D341Med (cell line): ENCODE measurements at regions not wholly inside any gene's neighbourhood (a gene's known extent, or its start where the extent isn't known, plus 50 kb on each side); places are given as distances from the start of the nearest gene placed in this dataset.
"Not testable (repeated sequence)": the region's sequence is repeated elsewhere in the genome, so short reads cannot be mapped to it uniquely, and the experiment has no call there.

ENCODE experiments used
- DNase-seq: peaks from one replicate; pipeline ENCODE4 v3.0.0; 2012; ENCODE audit warnings: low spot score

DNA sequence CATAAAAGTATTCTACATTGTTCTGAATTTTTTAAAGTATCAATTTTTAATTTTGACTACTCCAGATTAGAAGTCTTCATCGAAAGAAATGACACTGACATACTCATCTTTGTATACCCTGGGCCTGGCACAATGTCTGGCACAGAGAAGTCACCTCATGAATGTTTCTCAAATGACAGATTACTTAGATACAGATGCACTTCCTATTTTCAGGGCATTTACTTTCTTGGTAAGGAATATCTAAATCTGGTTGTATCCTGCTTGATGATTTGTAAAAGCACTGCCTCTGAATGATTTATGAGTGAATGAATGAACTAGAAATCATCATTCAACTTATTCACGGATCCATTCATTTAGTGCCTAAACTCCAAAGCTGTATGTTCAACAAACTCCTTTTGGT lies 1784.7 kb downstream of the LRRC4C start:
- DNase-seq: no peak

GRCh38 chr11:39674024-39674423 lies 1785.4 kb downstream of the LRRC4C start:
- no peak for DNase-seq

- DNase-seq: no peak
These were observed 1790.8 kb downstream of the LRRC4C start for GRCh38 chr11:39668640-39669039.

DNA sequence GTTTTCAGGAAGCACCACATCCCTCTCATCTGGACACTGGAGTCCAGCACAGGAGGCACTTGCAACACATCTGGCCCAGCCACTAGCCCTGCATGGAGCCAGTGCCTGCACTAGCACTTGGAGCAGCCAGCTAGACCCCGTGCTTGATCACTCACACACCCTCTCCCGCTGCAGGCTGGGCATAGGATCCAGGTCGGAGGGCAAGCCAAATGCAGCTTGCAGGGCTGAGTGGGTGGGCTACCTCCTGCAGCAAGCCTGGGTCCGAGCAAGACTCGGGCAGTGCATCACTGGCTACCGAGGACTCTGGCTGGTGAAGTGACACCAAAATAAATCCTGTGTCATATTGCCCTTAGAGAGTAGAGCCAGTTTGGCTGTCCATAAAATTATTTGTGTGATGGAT lies 1795.4 kb downstream of the LRRC4C start:
- no peak for DNase-seq

GRCh38 chr11:39661890-39662289 lies 1797.6 kb downstream of the LRRC4C start:
- DNase-seq: no peak

GRCh38 chr11:39651857-39652461 lies 1807.5 kb downstream of the LRRC4C start:
- DNase-seq: no peak

DNA sequence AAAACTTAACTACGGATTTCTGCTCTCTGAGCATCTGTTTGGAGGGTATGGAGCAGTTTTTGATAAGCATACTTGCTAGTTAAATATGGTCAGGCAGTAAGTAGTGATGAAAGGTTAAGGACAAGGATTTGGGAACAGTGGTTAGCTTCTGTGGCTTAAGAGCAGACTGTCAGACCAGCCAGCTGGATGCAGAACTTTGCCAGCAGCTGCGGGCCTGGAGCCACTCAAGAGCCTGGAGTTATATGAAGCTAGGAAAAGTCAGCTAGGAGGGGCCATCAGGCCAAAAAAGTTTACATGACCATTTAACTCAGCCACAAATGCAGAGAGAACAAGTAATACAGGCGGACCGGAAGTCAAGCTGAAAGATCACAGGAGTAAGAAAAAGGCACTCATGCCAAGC lies 1817.7 kb downstream of the LRRC4C start:
- no peak for DNase-seq

- no peak for DNase-seq
These were observed 1829.1 kb downstream of the LRRC4C start for GRCh38 chr11:39630365-39630764.

DNA sequence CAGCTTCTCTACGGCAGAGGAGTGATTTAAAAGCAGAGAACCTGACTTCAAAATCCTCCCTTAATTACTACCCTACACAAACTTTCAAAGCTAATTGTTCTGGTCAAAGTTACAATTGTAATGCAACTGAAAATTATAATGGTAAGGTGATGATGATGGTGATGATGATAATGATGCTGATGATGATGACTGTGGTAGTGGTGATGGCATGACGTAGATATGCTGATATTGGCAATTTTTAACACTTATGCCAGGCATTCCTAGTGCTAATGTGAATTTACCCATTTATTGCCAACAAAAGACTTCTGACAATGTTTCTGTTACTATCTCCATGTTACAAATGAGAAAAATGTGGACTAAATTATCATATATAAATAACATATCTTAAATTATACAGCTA lies 1831.1 kb downstream of the LRRC4C start:
- DNase-seq: no peak

- not testable (repeated sequence) for DNase-seq
These were observed 1839.1 kb downstream of the LRRC4C start for GRCh38 chr11:39620309-39620708.

GRCh38 chr11:39617971-39618370 lies 1841.5 kb downstream of the LRRC4C start:
- DNase-seq: no peak

DNA sequence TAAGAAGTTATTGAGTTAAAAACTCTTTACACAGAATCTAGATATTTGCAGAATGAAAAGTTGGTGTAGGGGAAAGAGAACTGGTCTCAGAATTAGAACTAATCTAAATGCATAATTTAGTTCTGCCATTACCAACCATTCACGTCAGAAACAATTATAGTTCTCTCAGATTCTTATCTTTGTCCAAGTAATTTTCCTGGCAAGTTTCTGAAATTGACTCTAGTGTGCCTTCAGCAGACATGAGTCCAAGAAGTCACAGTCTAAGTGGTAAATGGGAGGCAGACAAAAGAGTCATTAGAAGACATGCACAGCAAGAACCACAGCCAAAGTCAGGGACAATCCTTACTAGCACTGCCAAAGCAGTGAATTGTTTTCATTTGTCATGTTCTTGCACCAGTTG lies 1870.1 kb downstream of the LRRC4C start:
- DNase-seq: no peak

DNA sequence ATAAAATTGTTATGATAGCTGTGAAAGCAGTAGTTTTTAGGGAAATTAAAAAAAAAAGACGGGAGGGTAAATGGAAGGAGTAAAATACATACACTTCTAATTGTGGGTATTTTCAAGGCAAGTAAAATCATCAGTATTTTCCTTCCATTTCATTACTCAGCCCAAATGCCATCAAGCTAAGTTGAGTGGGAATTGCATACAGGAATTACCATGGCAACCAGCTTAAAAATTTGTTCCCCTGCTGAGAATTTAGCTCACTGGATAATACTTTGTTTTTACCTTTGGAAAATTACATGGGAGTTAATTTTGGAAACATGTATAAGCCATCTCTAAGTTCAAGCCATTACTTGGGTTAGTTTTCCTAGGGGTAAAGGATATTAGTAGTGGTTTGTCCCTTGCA lies 1873.4 kb downstream of the LRRC4C start:
- no peak for DNase-seq

DNA sequence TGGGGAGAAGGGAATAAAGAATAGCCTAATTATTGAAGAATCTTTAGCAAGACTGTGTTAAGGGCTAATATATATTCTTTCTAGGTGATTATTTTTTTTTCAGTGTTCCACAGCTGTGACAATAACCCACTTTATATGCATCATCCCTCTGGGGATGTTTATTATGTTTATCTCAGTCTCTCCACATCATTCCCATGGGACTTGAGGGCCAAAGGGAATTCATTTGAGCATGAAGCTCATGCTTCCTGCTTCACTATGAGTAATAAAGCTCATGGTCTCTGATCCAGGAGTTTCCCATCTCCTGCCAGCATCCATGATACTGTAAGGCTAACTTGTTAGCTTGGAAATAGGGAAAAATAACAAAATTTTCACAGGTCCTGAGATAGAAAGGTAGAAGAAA lies 1888.4 kb downstream of the LRRC4C start:
- DNase-seq: no peak

DNA sequence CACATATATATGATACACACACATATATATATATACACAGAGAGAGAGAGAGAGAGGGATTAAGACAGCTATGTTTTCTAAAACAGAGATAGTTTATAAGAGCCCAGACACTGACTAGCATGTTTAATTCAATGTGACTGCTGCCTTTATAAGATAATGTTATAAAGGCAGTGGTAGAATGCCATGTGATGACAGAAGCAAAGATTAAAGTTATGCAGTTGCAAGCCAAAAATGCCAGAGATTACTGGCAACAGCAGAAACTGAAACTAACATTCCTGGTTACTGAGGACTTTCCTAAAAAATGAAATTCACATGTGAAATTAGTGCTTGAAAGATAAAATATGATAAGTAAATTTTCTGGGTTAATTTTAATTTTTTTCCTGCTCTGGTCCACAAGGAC lies 1888.9 kb downstream of the LRRC4C start:
- DNase-seq: no peak

- DNase-seq: no peak
These were observed 1889.7 kb downstream of the LRRC4C start for GRCh38 chr11:39569789-39570188.

DNA sequence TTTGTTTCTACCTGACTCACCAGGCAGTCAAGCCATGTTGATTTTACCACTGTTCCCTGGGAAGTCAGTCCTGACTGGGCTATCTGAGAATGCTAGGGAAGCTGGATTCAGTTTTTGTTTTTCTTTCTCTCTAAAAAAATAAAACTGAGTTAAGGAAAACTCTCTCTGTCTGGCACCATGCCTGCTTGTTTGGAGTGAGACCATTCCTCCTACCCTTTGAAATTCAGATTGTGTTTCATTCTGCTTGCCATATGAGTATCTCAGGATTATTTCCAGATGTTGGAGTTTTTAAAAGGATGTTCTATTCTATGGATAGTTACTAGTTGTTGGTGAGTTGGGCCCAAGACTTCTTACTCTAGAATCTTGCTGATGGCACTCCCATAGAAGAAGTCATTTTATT lies 1917.0 kb downstream of the LRRC4C start:
- DNase-seq: no peak

DNA sequence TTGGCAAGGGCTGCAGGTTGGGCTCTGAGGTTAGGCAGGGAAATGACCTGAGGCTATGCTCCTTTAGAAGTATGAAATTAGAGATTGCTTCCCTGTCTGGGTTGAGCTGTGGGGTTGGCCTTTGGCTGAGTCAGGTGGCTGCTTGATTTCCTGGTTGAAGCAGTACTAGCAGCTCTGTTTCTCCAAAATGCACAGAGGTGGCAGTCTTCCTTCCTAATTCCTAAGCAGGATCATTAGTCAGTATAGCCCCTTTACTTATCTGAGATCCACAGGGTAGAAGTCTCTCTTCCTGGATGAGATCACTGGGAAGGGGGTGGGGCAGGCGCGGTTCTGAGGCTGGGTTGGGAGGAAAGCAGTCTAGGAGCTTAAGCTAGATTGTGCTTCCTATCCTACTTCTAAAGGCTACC lies 1917.5 kb downstream of the LRRC4C start:
- peak; percentile 2 for DNase-seq

DNA sequence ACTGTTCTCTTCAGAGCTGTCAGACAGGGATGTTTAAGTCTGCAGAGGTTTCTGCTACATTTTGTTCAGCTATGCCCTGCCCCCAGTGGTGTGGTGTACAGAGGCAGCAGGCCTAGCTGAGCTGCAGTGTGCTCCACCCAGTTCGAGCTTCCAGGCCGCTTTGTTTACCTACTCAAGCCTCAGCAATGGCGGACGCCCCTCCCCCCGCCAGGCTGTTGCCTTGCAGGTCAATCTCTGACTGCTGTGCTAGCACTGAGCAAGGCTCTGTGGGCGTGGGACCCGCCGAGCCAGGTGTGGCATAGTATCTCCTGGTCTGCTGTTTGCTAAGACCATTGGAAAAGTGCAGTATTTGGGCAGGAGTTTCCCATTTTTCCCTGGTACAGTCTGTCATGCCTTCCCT lies 1923.1 kb downstream of the LRRC4C start:
- DNase-seq: not testable (repeated sequence)
